GM23338 (cell line): ENCODE measurements at regions not wholly inside any gene's neighbourhood (a gene's known extent, or its start where the extent isn't known, plus 50 kb on each side); places are given as distances from the start of the nearest gene placed in this dataset.

Source experiments
- CREB1 ChIP-seq: fragments of 250-450 bp; sonication (Bioruptor Pico); IDR thresholded peaks from 2 replicates; pipeline ENCODE4 v1.5.0; 2020; ENCODE audit warnings: low read depth, mild to moderate bottlenecking, moderate library complexity
- CTCF ChIP-seq, 2 experiments: fragments of 200-600 bp in 1 of 2; sonication (generic) in 1 of 2; conservative IDR thresholded peaks; 2 replicates each; pipeline versions ENCODE4 v1.5.1 to v1.6.1; 2016 to 2017; ENCODE audit warnings: antibody characterized with exemption in 2 of 2, low read depth in 2 of 2, mild to moderate bottlenecking in 2 of 2, moderate library complexity in 1 of 2
- EZH2 ChIP-seq: fragments of 200-600 bp; sonication (generic); IDR thresholded peaks from one replicate; pipeline ENCODE4 v1.8.0; 2017; ENCODE audit warnings: antibody characterized with exemption, mild to moderate bottlenecking, low read depth; ENCODE audit not compliant: unreplicated experiment
- EZH2phosphoT487 ChIP-seq: fragments of 200-600 bp; sonication (generic); IDR thresholded peaks from one replicate; pipeline ENCODE4 v1.8.1; 2018; ENCODE audit warnings: antibody characterized with exemption; ENCODE audit not compliant: unreplicated experiment
- JUNB ChIP-seq: IDR thresholded peaks from one replicate; pipeline ENCODE4 v1.6.1; 2016; ENCODE audit warnings: antibody characterized with exemption; ENCODE audit not compliant: unreplicated experiment
- POLR2AphosphoS5 ChIP-seq: IDR thresholded peaks from 2 replicates; pipeline ENCODE4 v1.6.1; 2016; ENCODE audit warnings: antibody characterized with exemption, low read depth
- ZNF114 ChIP-seq: fragments of 250-450 bp; sonication (Bioruptor Pico); IDR thresholded peaks from 2 replicates; pipeline ENCODE4 v1.5.0; 2020; ENCODE audit warnings: mild to moderate bottlenecking, moderate library complexity
- ZNF331 ChIP-seq: fragments of 250-450 bp; sonication (Bioruptor Pico); IDR thresholded peaks from 2 replicates; pipeline ENCODE4 v1.5.0; 2020; ENCODE audit warnings: low read depth, mild to moderate bottlenecking, moderate library complexity
- ZNF462 ChIP-seq: fragments of 250-450 bp; sonication (Bioruptor Pico); IDR thresholded peaks from 2 replicates; pipeline ENCODE4 v1.5.0; 2020; ENCODE audit warnings: mild to moderate bottlenecking, moderate library complexity

- no peak for TF ChIP-seq ZNF462
- no peak for TF ChIP-seq JUNB
- TF ChIP-seq EZH2phosphoT487, result no peak
- TF ChIP-seq CTCF (conservative IDR thresholded peaks at IDR 0.05; ENCODE audit: low read depth in 2 of 2), result no peak
- TF ChIP-seq ZNF114, result no peak
- TF ChIP-seq CREB1 (CRISPR knock-in tag), result no peak
- no peak for TF ChIP-seq EZH2
- TF ChIP-seq POLR2AphosphoS5, result no peak
- no peak for TF ChIP-seq ZNF331 (CRISPR knock-in tag)
Measured at GRCh38 chr5:96527768-96528661, 95.0 kb upstream of the PCSK1 start (continued).
